SJSA1 (cell line): ENCODE measurements at regions not wholly inside any gene's neighbourhood (a gene's known extent, or its start where the extent isn't known, plus 50 kb on each side); places are given as distances from the start of the nearest gene placed in this dataset.

ENCODE experiments used
- DNase-seq, 2 experiments: peaks; one replicate each; pipeline ENCODE4 v3.0.0-alpha.2; 2015 to 2020; ENCODE audit warnings: low spot score in 2 of 2, low read depth in 1 of 2
- H3K27ac ChIP-seq: fragments of 250-450 bp; sonication (Bioruptor Pico); 2 replicates; pipeline ENCODE4 v1.5.1; 2020; ENCODE audit warnings: mild to moderate bottlenecking, moderate library complexity
- H3K27me3 ChIP-seq: fragments of 250-450 bp; sonication (Bioruptor Pico); replicated peaks from 2 replicates; pipeline ENCODE4 v1.5.1; 2020; ENCODE audit warnings: mild to moderate bottlenecking, moderate library complexity
- H3K36me3 ChIP-seq: fragments of 250-450 bp; sonication (Bioruptor Pico); 2 replicates; pipeline ENCODE4 v1.5.1; 2020; ENCODE audit warnings: mild to moderate bottlenecking
- H3K4me1 ChIP-seq: fragments of 250-450 bp; sonication (Bioruptor Pico); replicated peaks from 2 replicates; pipeline ENCODE4 v1.6.1; 2021; ENCODE audit warnings: mild to moderate bottlenecking
- H3K4me3 ChIP-seq: fragments of 250-450 bp; sonication (Bioruptor Pico); 2 replicates; pipeline ENCODE4 v1.5.1; 2020; ENCODE audit warnings: mild to moderate bottlenecking
- H3K9me3 ChIP-seq: fragments of 250-450 bp; sonication (Bioruptor Pico); replicated peaks from 2 replicates; pipeline ENCODE4 v1.5.1; 2020; ENCODE audit warnings: mild to moderate bottlenecking

DNA sequence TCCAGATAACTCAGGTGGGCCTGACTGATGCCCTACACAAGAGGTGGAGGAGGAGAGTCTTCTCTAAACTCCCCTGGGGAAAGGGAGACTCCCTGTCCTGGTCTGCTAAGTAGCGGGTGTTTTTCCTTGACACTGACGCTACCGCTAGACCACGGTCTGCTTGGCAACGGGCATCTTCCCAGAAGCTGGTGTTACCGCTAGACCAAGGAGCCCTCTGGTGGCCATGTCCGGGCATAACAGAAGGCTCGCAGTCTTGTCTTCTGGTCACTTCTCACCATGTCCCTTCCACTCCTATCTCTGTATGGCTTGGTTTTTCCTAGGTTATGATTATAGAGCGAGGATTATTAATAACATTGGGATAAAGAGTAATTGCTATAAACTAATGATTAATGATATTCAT lies 965.5 kb downstream of the TMEM121 start:
- DNase-seq, result peak in 1 of 2 experiments; percentile 48

GRCh38 chr14:106493962-106494823 lies 967.8 kb downstream of the TMEM121 start:
- H3K4me1 ChIP-seq, result no peaks in the 10 kb centered on the region
- H3K36me3 ChIP-seq, result no peaks in the 10 kb centered on the region
- H3K27ac ChIP-seq, result no peak overlapping the region
- no peak overlapping the region for H3K4me3 ChIP-seq
- DNase-seq, result no peak
- H3K27me3 ChIP-seq, result no peaks in the 10 kb centered on the region
- H3K9me3 ChIP-seq, result no peaks in the 10 kb centered on the region

More for the DNA sequence above, 965.5 kb downstream of the TMEM121 start:
- no peaks in the 10 kb centered on the region for H3K27me3 ChIP-seq
- H3K4me3 ChIP-seq, result no peak overlapping the region
- H3K27ac ChIP-seq, result no peak overlapping the region
- no peaks in the 10 kb centered on the region for H3K36me3 ChIP-seq
- no peaks in the 10 kb centered on the region for H3K4me1 ChIP-seq
- H3K9me3 ChIP-seq, result no peaks in the 10 kb centered on the region

- Histone ChIP-seq H3K4me1 (no peaks in the 10 kb centered on the region), H3K36me3 (no peaks in the 10 kb centered on the region), H3K27ac (no peak overlapping the region), H3K27me3 (no peaks in the 10 kb centered on the region), H3K4me3 (no peak overlapping the region), H3K9me3 (no peaks in the 10 kb centered on the region)
- DNase-seq, result no peak
Measured at GRCh38 chr14:106500571-106500970, 974.2 kb downstream of the TMEM121 start.

- Histone ChIP-seq H3K36me3 (no peaks in the 10 kb centered on the region), H3K4me1 (no peaks in the 10 kb centered on the region), H3K27ac (no peak overlapping the region), H3K27me3 (no peaks in the 10 kb centered on the region), H3K9me3 (no peaks in the 10 kb centered on the region), H3K4me3 (no peak overlapping the region)
- DNase-seq, result no peak
Measured at GRCh38 chr14:106501898-106502297, 975.5 kb downstream of the TMEM121 start.

DNA sequence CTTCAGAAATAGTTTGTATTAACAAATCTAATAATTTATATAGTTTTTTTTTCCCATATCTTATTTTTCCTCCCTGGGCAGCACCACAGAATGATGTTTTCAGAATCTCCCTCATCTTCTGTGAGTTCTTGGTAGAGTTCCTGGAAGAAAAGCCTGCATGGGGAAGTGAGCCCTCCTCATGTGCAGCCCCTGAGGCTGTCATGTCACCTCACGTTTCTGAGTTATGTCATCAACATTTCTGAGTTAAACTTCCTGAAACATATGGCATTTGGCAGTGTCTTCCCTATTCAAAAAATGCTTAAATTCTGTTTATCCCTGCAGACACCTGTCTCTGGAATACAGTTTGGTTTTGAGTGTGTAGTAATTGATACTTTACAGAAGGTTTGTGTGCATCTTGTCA lies 979.0 kb downstream of the TMEM121 start:
- Histone ChIP-seq H3K27ac (no peak overlapping the region), H3K4me3 (no peak overlapping the region), H3K9me3 (no peaks in the 10 kb centered on the region), H3K36me3 (no peaks in the 10 kb centered on the region), H3K27me3 (no peaks in the 10 kb centered on the region), H3K4me1 (no peaks in the 10 kb centered on the region)
- DNase-seq, result no peak

DNA sequence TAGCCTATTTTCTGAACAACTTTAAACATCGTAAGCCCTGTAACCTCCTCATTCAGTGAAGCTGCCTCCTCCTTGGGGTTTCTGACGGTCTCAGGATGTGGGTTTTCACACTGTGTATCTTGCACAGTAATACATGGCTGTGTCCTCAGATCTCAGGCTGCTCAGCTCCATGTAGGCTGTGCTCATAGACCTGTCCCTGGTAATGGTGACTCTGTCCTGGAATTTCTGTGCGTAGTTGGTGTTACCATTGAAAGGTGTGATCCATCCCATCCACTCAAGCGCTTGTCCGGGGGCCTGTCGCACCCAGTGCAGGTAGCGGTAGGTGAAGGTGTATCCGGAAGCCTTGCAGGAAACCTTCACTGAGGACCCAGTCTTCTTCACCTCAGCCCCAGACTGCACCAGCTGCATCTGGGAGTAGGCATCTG lies 980.5 kb downstream of the TMEM121 start:
- no peak for DNase-seq
- Histone ChIP-seq H3K36me3 (no peaks in the 10 kb centered on the region), H3K27me3 (no peaks in the 10 kb centered on the region), H3K27ac (no peak overlapping the region), H3K9me3 (no peaks in the 10 kb centered on the region), H3K4me3 (no peak overlapping the region), H3K4me1 (no peaks in the 10 kb centered on the region)

GRCh38 chr14:106507354-106507753 lies 981.0 kb downstream of the TMEM121 start:
- no peaks in the 10 kb centered on the region for H3K9me3 ChIP-seq
- no peaks in the 10 kb centered on the region for H3K4me1 ChIP-seq
- no peak for DNase-seq
- no peaks in the 10 kb centered on the region for H3K36me3 ChIP-seq
- no peaks in the 10 kb centered on the region for H3K27me3 ChIP-seq
- H3K4me3 ChIP-seq, result no peak overlapping the region
- H3K27ac ChIP-seq, result no peak overlapping the region

- H3K9me3 ChIP-seq, result no peaks in the 10 kb centered on the region
- DNase-seq, result no peak
- no peaks in the 10 kb centered on the region for H3K36me3 ChIP-seq
- no peak overlapping the region for H3K27ac ChIP-seq
- H3K4me3 ChIP-seq, result no peak overlapping the region
- H3K27me3 ChIP-seq, result no peaks in the 10 kb centered on the region
- H3K4me1 ChIP-seq, result no peaks in the 10 kb centered on the region
Measured at GRCh38 chr14:106508216-106508615, 981.8 kb downstream of the TMEM121 start.

GRCh38 chr14:106509176-106509575 lies 982.8 kb downstream of the TMEM121 start:
- no peaks in the 10 kb centered on the region for H3K36me3 ChIP-seq
- no peak overlapping the region for H3K27ac ChIP-seq
- H3K27me3 ChIP-seq, result no peaks in the 10 kb centered on the region
- H3K4me3 ChIP-seq, result no peak overlapping the region
- no peaks in the 10 kb centered on the region for H3K9me3 ChIP-seq
- no peak for DNase-seq
- H3K4me1 ChIP-seq, result no peaks in the 10 kb centered on the region

DNA sequence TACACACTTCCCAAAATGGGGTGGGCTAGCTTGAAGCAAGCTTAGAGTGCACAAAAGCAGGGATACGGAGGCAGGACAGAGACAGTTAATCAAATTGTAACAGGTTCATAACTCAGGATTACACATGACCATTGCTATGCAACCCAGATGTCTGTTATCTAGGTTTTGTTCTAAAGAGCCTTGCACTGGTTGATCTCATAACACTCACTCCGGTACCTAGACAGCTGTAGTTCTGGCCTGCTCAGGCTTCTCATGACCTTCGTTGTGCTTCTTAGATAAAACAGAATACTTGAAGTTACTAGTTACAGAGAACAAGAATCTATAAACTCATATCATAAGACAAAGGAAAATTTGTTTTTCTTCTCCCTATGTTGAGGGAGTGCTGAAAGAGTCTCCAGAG lies 983.4 kb downstream of the TMEM121 start:
- Histone ChIP-seq H3K9me3 (no peaks in the 10 kb centered on the region), H3K36me3 (no peaks in the 10 kb centered on the region), H3K27me3 (no peaks in the 10 kb centered on the region), H3K4me1 (no peaks in the 10 kb centered on the region), H3K4me3 (no peak overlapping the region), H3K27ac (no peak overlapping the region)
- no peak for DNase-seq

DNA sequence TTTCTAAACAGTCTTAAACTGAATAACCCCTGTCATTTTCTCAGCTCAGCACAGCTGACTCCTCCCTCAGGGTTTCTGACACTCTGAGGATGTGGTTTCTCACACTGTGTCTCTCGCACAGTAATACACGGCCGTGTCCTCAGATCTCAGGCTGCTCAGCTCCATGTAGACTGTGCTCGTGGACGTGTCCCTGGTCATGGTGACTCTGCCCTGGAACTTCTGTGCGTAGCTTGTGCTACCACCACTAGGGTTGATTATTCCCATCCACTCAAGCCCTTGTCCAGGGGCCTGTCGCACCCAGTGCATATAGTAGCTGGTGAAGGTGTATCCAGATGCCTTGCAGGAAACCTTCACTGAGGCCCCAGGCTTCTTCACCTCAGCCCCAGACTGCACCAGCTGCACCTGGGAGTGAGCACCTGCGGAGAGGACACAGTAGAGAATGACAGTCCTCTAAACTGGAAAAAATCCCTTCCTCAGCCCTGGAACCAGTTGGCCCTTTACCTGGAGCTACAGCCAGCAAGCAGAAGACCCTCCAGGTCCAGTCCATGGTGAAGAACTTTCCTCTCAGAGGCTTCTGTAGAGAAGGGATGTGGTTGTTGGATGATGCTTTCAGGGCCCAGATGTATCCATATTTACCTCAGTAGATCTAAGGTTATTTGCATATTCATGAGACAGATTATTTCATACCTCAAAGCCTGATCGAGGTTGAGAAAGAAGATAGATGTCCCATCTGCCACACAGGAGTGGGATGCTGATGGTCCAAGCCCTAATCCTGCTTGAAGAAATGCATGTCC lies 984.8 kb downstream of the TMEM121 start:
- Histone ChIP-seq H3K4me3 (no peak overlapping the region), H3K36me3 (no peaks in the 10 kb centered on the region), H3K27ac (no peak overlapping the region), H3K9me3 (no peaks in the 10 kb centered on the region), H3K27me3 (no peaks in the 10 kb centered on the region), H3K4me1 (no peaks in the 10 kb centered on the region)
- no peak for DNase-seq

DNA sequence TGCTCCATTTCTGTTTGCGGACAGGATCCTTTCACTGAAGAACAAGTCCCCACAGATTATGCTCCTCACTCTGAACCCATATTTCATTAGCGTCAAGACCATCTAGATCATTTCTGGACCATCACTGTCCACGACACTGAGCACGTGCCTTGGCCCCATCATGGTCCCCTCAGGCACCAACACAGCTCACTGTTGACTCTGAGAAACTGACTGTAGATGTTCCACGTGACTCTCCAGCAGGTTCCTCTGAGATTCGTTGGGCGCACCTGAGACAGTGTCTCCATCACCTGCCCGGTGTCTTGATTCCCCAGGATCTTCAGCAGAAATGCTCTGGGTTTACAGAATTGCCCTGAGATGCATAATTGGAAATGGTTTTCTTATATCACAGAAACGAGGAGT lies 985.4 kb downstream of the TMEM121 start:
- H3K4me1 ChIP-seq, result no peaks in the 10 kb centered on the region
- no peak overlapping the region for H3K4me3 ChIP-seq
- no peaks in the 10 kb centered on the region for H3K27me3 ChIP-seq
- no peak overlapping the region for H3K27ac ChIP-seq
- H3K9me3 ChIP-seq, result no peaks in the 10 kb centered on the region
- no peak for DNase-seq
- no peaks in the 10 kb centered on the region for H3K36me3 ChIP-seq

DNA sequence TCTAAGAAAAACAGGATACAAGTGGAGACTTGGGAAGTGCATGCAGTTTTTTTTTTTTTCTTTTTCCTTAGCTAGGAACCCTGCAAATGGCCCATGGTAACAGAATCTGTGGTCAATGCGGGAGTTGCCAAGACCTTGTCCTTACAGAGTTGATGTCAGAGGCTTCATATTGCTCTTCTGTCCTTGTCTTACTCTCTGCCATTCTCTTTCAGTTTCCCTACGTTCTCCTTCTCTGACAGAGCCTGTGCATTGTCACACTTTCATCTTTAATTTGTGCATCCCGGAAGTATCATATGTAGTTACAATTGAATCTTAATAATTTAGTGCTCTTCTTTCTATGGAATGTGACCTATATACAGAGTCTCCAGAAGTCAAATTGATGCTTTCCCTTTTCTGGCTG lies 986.9 kb downstream of the TMEM121 start:
- no peaks in the 10 kb centered on the region for H3K36me3 ChIP-seq
- no peaks in the 10 kb centered on the region for H3K27me3 ChIP-seq
- no peak for DNase-seq
- H3K4me1 ChIP-seq, result no peaks in the 10 kb centered on the region
- no peak overlapping the region for H3K4me3 ChIP-seq
- no peaks in the 10 kb centered on the region for H3K9me3 ChIP-seq
- no peak overlapping the region for H3K27ac ChIP-seq
